Endothelial cell of umbilical vein (primary cell): ENCODE measurements at regions not wholly inside any gene's neighbourhood (a gene's known extent, or its start where the extent isn't known, plus 50 kb on each side); places are given as distances from the start of the nearest gene placed in this dataset.

Experiments used
- BruUV-seq: library from RNA; stranded (reverse); fragments of 400-500 nt; replicated peaks from 2 replicates; lab custom pipeline; 2021; lab: Mats Ljungman, UMichigan
- CTCF ChIA-PET: fragments of 300-600, 350-600 bp; sonication (Branson Sonifier 250); formaldehyde crosslinking; loops from one replicate; lab custom pipeline; 2021; ENCODE audit warnings: antibody characterized with exemption, inconsistent platforms; lab: Charles Lee
- POLR2A ChIA-PET: fragments of 300-600, 350-600 bp; sonication (Branson Sonifier 250); formaldehyde crosslinking; loops from one replicate; lab custom pipeline; 2021; ENCODE audit warnings: antibody characterized with exemption, inconsistent platforms; lab: Charles Lee
- DNase-seq: peaks from one replicate; pipeline ENCODE4 v3.0.0-alpha.2; 2011; ENCODE audit warnings: low read depth, low spot score
- FAIRE-seq: peaks from 2 replicates; lab custom pipeline; 2011; peaks lifted over from hg19 to GRCh38; lab: Jason Lieb, UNC
- H2AFZ ChIP-seq: 2 replicates; pipeline ENCODE4 v1.6.0; 2012; ENCODE audit warnings: low read depth, low read length, control low read depth, inconsistent platforms
- H3K27ac ChIP-seq: 2 replicates; pipeline ENCODE4 v1.5.1; 2011; ENCODE audit warnings: low read depth, mild to moderate bottlenecking, control low read depth, low read length, moderate library complexity; ENCODE audit not compliant: insufficient read depth
- H3K27me3 ChIP-seq, 2 experiments: 2 replicates each; pipeline versions ENCODE4 v1.6.0 to v1.6.1; 2011; ENCODE audit warnings: low read length in 2 of 2, mixed read lengths in 1 of 2; ENCODE audit not compliant: control insufficient read depth in 2 of 2, insufficient read depth in 2 of 2
- H3K36me3 ChIP-seq, 2 experiments: 2 replicates in 1 of 2; 3 replicates in 1 of 2; pipeline ENCODE4 v1.5.1; 2011; ENCODE audit warnings: low read length in 2 of 2, mild to moderate bottlenecking in 1 of 2, moderate library complexity in 1 of 2; ENCODE audit not compliant: control insufficient read depth in 2 of 2, insufficient read depth in 2 of 2; ENCODE audit errors: extremely low read depth in 1 of 2
- H3K4me1 ChIP-seq: 3 replicates; pipeline ENCODE4 v1.5.1; 2011; ENCODE audit warnings: mild to moderate bottlenecking, low read length; ENCODE audit not compliant: control insufficient read depth, insufficient read depth; ENCODE audit errors: extremely low read depth
- H3K4me2 ChIP-seq: 2 replicates; pipeline ENCODE4 v1.6.1; 2011; ENCODE audit warnings: low read length, control low read depth, mixed read lengths; ENCODE audit not compliant: insufficient read depth
- H3K4me3 ChIP-seq, 3 experiments: fragments of 200-600 bp in 1 of 3; sonication (generic), shearing (Covaris generic) in 1 of 3; replicated peaks in 1 of 3; 2 replicates each; pipeline ENCODE4 v1.5.1; 2011 to 2016; ENCODE audit warnings: control low read depth in 3 of 3, low read length in 3 of 3, mild to moderate bottlenecking in 2 of 3, inconsistent platforms in 1 of 3, low read depth in 1 of 3, moderate library complexity in 1 of 3; ENCODE audit not compliant: insufficient read depth in 1 of 3
- H3K79me2 ChIP-seq: 2 replicates; pipeline ENCODE4 v1.6.0; 2012; ENCODE audit warnings: low read length, inconsistent platforms; ENCODE audit not compliant: control insufficient read depth, insufficient read depth
- H3K9ac ChIP-seq: replicated peaks from 2 replicates; pipeline ENCODE3; 2011; ENCODE audit warnings: low read length, control low read depth; ENCODE audit not compliant: insufficient read depth; ENCODE audit errors: extremely low read depth
- H3K9me1 ChIP-seq: replicated peaks from 3 replicates; pipeline ENCODE4 v1.6.0; 2011; ENCODE audit warnings: mild to moderate bottlenecking, low read length; ENCODE audit not compliant: control insufficient read depth, insufficient read depth; ENCODE audit errors: extremely low read depth
- H3K9me3 ChIP-seq: replicated peaks from 2 replicates; pipeline ENCODE4 v1.5.1; 2012; ENCODE audit warnings: low read length, inconsistent platforms; ENCODE audit not compliant: control insufficient read depth, insufficient read depth
- H4K20me1 ChIP-seq: replicated peaks from 2 replicates; pipeline ENCODE3; 2011; ENCODE audit warnings: mild to moderate bottlenecking, low read length; ENCODE audit not compliant: control insufficient read depth, insufficient read depth; ENCODE audit errors: extremely low read depth
- CTCF ChIP-seq, 2 donors: IDR thresholded peaks; 1 replicate in 1 of 2; 2 replicates in 1 of 2; pipeline ENCODE4 v1.5.1; 2011; ENCODE audit warnings: low read length in 2 of 2, mild to moderate bottlenecking in 2 of 2, moderate library complexity in 2 of 2, control low read depth in 1 of 2, inconsistent platforms in 1 of 2, low read depth in 1 of 2; ENCODE audit not compliant: insufficient read depth in 1 of 2; ENCODE audit errors: extremely low read depth in 1 of 2
- EZH2 ChIP-seq: IDR thresholded peaks from 2 replicates; pipeline ENCODE4 v1.6.1; 2012; ENCODE audit warnings: borderline replicate concordance, low read depth, mild to moderate bottlenecking, moderate library complexity, low read length, inconsistent platforms; ENCODE audit not compliant: severe bottlenecking
- FOS ChIP-seq: IDR thresholded peaks from 2 replicates; pipeline ENCODE4 v1.6.1; 2011; ENCODE audit warnings: mild to moderate bottlenecking, low read length, moderate library complexity, borderline replicate concordance; ENCODE audit not compliant: insufficient read depth
- GATA2 ChIP-seq: IDR thresholded peaks from 2 replicates; pipeline ENCODE4 v1.7.0; 2011; ENCODE audit warnings: low read depth, mild to moderate bottlenecking, moderate library complexity, mixed read lengths, low read length; ENCODE audit not compliant: insufficient read length, insufficient read depth
- JUN ChIP-seq: IDR thresholded peaks from 2 replicates; pipeline ENCODE4 v1.6.1; 2011; ENCODE audit warnings: borderline replicate concordance, low read depth; ENCODE audit not compliant: insufficient read length, insufficient read depth
- MYC ChIP-seq: IDR thresholded peaks from one replicate; pipeline ENCODE4 v1.6.1; 2011; ENCODE audit warnings: mild to moderate bottlenecking, low read depth, low read length
- POLR2A ChIP-seq: IDR thresholded peaks from 2 replicates; pipeline ENCODE4 v1.6.1; 2012; ENCODE audit warnings: low read depth, mild to moderate bottlenecking, control low read depth, low read length
- POLR2AphosphoS5 ChIP-seq: IDR thresholded peaks from 2 replicates; pipeline ENCODE4 v1.6.1; 2012; ENCODE audit warnings: low read depth, mild to moderate bottlenecking, control low read depth, low read length, moderate library complexity; ENCODE audit not compliant: insufficient read depth
- dilution Hi-C: fragments of 300-500 bp; cut with MboI; formaldehyde crosslinking; loops from one replicate; pipeline ENCODE4 v1.15.0; 2019; ENCODE audit warnings: low sequenced_read_pairs; ENCODE audit not compliant: extremely low pct_ligation_motif_present
- intact Hi-C: fragments of 100-400 bp; cut with micrococcal nuclease; formaldehyde crosslinking; loops from one replicate; pipeline ENCODE4 v1.10.0; 2022

- ChIA-PET CTCF (interaction anchor here (7.4 kb wide), 1 partner anchor 43 kb away, joined by 69 read pairs; no protein-coding TSS in a partner anchor), POLR2A (no interaction called here)
- DNase-seq (no peak), FAIRE-seq (no peak)
- BruUV-seq: no TSS peak
- dilution Hi-C loops (no loop called here), intact Hi-C loops (loop anchor here (10.0 kb wide), 1 partner anchor 960 kb away; the partner anchor contains the start of gene PLXNA2)
- H3K79me2 ChIP-seq: no peaks in the 10 kb centered on the region
- H3K4me1 ChIP-seq: no peaks in the 10 kb centered on the region
- H3K9me3 ChIP-seq: no peaks in the 10 kb centered on the region
- peaks cover 11 to 22% of the 10 kb centered on the region in 2 experiments for H3K27me3 ChIP-seq
- H4K20me1 ChIP-seq: no peaks in the 10 kb centered on the region
- H3K4me2 ChIP-seq: no peak overlapping the region
- no peaks in the 10 kb centered on the region for H3K36me3 ChIP-seq
- H3K9ac ChIP-seq: no peak overlapping the region
- H3K27ac ChIP-seq: no peak overlapping the region
- H3K9me1 ChIP-seq: no peaks in the 10 kb centered on the region
- H3K4me3 ChIP-seq: no peak overlapping the region
- TF ChIP-seq EZH2 (no peak), CTCF (IDR thresholded peaks at IDR 0.05; ENCODE audit: extremely low read depth in 1 of 2, insufficient read depth in 1 of 2, low read depth in 1 of 2, low read length in 2 of 2) (no peak), MYC (no peak), GATA2 (no peak), POLR2AphosphoS5 (no peak), POLR2A (no peak), JUN (no peak), FOS (no peak)
- H2AFZ ChIP-seq: no peak overlapping the region
These were observed 378.5 kb upstream of the CAMK1G start for GRCh38 chr1:209205039-209205438.
